Choroid plexus epithelial cell (primary cell): ENCODE measurements at regions not wholly inside any gene's neighbourhood (a gene's known extent, or its start where the extent isn't known, plus 50 kb on each side); places are given as distances from the start of the nearest gene placed in this dataset.

Experiments used
- DNase-seq: peaks from one replicate; pipeline ENCODE4 v3.0.0-alpha.2; 2010; ENCODE audit warnings: low read depth
- H3K4me3 ChIP-seq: 2 replicates; pipeline ENCODE4 v1.5.1; 2011; ENCODE audit warnings: low read depth, mild to moderate bottlenecking, control low read depth, low read length, moderate library complexity
- TF ChIP-seq, protein P1 (sequence below): conservative IDR thresholded peaks from 2 replicates; pipeline ENCODE4 v1.5.1; 2011; ENCODE audit warnings: low read depth, mild to moderate bottlenecking, control low read depth, inconsistent platforms, low read length, moderate library complexity

DNA sequence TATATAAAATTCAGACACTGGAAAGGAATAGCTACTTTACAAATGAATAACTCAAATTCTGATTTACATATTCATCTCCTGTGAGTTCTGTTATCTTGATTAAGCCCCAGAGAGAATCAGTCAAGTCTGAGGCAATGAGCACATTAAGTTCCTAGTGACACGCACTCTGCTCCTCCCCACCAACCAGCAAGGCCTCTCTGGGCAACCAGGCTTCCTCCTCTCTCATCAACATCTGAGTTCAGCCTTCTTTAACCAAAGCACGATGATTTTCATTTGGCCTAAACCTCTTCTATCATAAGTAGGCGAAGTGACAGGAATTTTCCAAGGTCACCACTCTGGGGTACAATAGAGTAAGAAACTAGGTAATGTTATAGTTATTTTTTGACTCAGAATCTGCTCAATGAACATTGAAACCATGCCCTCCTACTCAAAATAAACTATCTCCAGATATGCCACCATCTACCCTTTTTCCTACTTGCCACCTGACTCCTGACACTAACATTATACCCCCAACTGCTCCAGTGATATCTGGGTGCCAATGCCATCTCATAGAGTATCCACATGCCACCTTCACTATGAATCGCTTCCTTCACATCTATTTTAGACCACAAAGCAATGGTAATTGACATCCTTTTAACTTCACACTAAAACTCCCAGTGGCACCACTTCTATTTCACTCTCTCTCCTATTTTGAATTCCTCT, 114.8 kb downstream of the FAM76B start:
- no peak for DNase-seq
- TF ChIP-seq, protein P1, sequence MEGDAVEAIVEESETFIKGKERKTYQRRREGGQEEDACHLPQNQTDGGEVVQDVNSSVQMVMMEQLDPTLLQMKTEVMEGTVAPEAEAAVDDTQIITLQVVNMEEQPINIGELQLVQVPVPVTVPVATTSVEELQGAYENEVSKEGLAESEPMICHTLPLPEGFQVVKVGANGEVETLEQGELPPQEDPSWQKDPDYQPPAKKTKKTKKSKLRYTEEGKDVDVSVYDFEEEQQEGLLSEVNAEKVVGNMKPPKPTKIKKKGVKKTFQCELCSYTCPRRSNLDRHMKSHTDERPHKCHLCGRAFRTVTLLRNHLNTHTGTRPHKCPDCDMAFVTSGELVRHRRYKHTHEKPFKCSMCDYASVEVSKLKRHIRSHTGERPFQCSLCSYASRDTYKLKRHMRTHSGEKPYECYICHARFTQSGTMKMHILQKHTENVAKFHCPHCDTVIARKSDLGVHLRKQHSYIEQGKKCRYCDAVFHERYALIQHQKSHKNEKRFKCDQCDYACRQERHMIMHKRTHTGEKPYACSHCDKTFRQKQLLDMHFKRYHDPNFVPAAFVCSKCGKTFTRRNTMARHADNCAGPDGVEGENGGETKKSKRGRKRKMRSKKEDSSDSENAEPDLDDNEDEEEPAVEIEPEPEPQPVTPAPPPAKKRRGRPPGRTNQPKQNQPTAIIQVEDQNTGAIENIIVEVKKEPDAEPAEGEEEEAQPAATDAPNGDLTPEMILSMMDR: no peak
- H3K4me3 ChIP-seq: no peak overlapping the region

DNA sequence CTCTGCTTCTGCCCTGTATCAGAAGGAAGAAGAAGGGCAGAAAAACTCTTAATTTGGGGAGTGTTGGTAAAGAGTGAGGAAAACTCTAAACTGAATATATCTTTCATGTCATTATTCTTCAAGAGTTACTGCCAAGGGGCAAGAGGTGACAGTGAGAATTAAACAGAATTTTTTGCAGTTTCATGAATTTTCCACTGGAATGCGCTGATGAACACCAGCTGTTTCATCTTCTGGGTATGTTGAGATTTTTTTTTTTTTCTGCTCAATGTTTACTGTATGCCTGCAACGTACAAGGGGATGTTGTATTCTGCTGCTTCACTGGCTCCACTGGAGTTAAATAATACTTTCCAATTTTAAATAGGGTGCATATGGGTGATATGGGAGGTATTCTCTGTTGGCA, 117.8 kb downstream of the FAM76B start:
- peak; percentile 12 for DNase-seq
- TF ChIP-seq, protein P1: no peak
- H3K4me3 ChIP-seq: no peak overlapping the region

DNA sequence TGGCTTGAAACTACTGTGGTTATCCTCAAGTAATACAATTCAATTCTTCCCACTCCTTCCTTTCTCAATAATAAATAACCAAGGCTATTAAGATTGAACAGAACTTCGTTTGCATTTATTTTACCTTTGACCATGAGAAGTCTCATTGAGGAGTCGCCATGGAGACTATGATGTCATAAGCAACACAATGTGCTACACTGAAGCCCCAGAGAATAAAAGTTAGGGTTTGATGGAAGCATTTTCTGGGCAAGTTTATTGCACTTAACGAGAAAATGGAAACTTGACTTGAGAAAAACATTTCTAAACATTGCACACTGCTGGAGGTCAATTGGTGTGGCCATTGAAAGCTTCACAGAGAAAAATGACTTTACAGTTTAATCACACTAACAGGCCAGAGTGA, 121.5 kb downstream of the FAM76B start:
- TF ChIP-seq, protein P1: no peak
- H3K4me3 ChIP-seq: no peak overlapping the region
- DNase-seq: no peak

DNA sequence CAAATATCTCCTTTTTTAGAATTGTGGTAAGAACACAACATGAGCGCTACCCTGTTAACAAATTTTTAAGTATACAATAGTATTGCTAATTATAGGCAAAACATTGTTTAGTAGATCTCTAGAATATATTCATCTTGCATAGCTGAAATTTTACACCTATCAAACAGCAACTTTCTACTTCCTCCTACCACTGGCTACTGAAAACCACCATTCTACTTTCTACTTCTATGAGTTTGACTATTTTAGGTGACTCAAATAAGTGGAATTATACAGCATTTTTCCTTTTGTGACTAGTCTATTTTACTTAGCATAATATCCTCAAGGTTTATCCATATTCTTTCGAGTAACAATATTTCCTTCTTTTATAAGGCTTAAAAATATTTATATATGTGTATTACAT, 128.4 kb downstream of the FAM76B start:
- no peak for DNase-seq
- TF ChIP-seq, protein P1: no peak
- H3K4me3 ChIP-seq: no peak overlapping the region

DNA sequence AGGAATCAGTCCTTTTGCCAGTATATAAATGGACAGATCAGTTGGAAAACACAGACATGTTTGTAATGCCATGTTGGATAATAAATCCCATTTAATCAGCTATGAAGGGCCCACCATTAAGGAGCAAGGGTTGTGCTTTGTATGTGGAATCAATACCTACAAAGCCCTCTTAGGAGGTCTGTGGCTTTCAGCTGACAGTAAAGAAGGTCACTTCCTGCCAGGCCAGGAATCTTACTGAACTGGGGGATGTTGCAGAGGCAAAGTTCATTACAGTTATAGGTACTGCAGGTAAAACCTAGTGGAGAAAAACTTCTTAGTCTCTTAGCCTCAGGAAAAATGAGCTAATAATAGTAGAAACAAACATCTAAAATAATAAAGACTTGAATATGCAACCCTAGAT, 129.5 kb downstream of the FAM76B start:
- no peak overlapping the region for H3K4me3 ChIP-seq
- TF ChIP-seq, protein P1: no peak
- DNase-seq: no peak

DNA sequence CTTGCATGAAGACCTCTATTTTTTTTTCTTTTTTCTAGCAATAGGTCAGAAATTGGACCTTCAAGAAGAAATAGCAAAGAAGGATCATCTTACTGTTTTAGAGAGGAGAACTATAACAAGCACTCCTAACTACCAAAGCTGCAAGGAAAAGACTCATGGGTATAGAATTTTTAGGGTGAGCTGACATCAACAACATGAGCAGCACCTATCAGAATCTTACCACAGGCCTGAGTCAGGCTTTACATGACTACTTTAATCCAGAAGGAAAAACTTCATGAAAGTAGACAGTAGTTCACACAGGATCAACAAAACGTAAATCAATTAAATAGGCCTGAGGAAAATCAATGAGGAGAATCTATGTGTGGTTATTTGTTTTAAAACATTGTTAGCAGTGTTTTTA, 130.5 kb downstream of the FAM76B start:
- DNase-seq: no peak
- no peak overlapping the region for H3K4me3 ChIP-seq

More for the DNA sequence above, 130.5 kb downstream of the FAM76B start:
- TF ChIP-seq, protein P1: no peak
